SK-N-SH treated with all-trans-retinoic acid at 6 μM for 48 hours (cell line): ENCODE measurements at regions not wholly inside any gene's neighbourhood (a gene's known extent, or its start where the extent isn't known, plus 50 kb on each side); places are given as distances from the start of the nearest gene placed in this dataset.
"Not testable (repeated sequence)": the region's sequence is repeated elsewhere in the genome, so short reads cannot be mapped to it uniquely, and the experiment has no call there.

Experiments used
- ATAC-seq: fragments of 200-7000 bp; cut with Tn5 transposase; 3 replicates; pipeline ENCODE4 v1.9.1; 2020; ENCODE audit warnings: mild to moderate bottlenecking, moderate library complexity
- BACH2 ChIP-seq: fragments of 250-450 bp; sonication (Bioruptor Pico); IDR thresholded peaks from 2 replicates; pipeline ENCODE4 v1.9.0; 2021; ENCODE audit warnings: mild to moderate bottlenecking, borderline replicate concordance
- CSDC2 ChIP-seq: fragments of 250-450 bp; sonication (Bioruptor Pico); IDR thresholded peaks from 2 replicates; pipeline ENCODE4 v1.5.0; 2020; ENCODE audit warnings: mild to moderate bottlenecking, moderate library complexity
- CSRNP3 ChIP-seq: fragments of 250-450 bp; sonication (Bioruptor Pico); IDR thresholded peaks from 2 replicates; pipeline ENCODE4 v1.5.1; 2021; ENCODE audit warnings: mild to moderate bottlenecking, moderate library complexity
- ESRRG ChIP-seq: fragments of 250-450 bp; sonication (Bioruptor Pico); IDR thresholded peaks from 2 replicates; pipeline ENCODE4 v1.6.1; 2021; ENCODE audit warnings: mild to moderate bottlenecking
- ISL1 ChIP-seq: fragments of 250-450 bp; sonication (Bioruptor Pico); IDR thresholded peaks from 2 replicates; pipeline ENCODE4 v2.1.2; 2022; ENCODE audit warnings: mild to moderate bottlenecking, moderate library complexity
- OSR1 ChIP-seq: fragments of 250-450 bp; sonication (Bioruptor Pico); IDR thresholded peaks from 2 replicates; pipeline ENCODE4 v1.8.0; 2022; ENCODE audit warnings: moderate library complexity, mild to moderate bottlenecking, inconsistent platforms
- PATZ1 ChIP-seq: fragments of 250-450 bp; sonication (Bioruptor Pico); IDR thresholded peaks from 2 replicates; pipeline ENCODE4 v1.8.0; 2020; ENCODE audit warnings: mild to moderate bottlenecking, moderate library complexity, borderline replicate concordance
- POU6F1 ChIP-seq: fragments of 250-450 bp; sonication (Bioruptor Pico); IDR thresholded peaks from 2 replicates; pipeline ENCODE4 v1.8.0; 2021; ENCODE audit warnings: low read depth, mild to moderate bottlenecking, moderate library complexity, borderline replicate concordance
- PPARA ChIP-seq: fragments of 250-450 bp; sonication (Bioruptor Pico); IDR thresholded peaks from 2 replicates; pipeline ENCODE4 v1.5.0; 2020; ENCODE audit warnings: mild to moderate bottlenecking, borderline replicate concordance
- RARB ChIP-seq: fragments of 250-450 bp; sonication (Bioruptor Pico); IDR thresholded peaks from 2 replicates; pipeline ENCODE4 v1.8.0; 2021; ENCODE audit warnings: mild to moderate bottlenecking, moderate library complexity
- SNAI2 ChIP-seq: fragments of 250-450 bp; sonication (Bioruptor Pico); IDR thresholded peaks from 2 replicates; pipeline ENCODE4 v1.5.0; 2020; ENCODE audit warnings: mild to moderate bottlenecking, moderate library complexity
- TCF4 ChIP-seq: fragments of 250-450 bp; sonication (Bioruptor Pico); IDR thresholded peaks from 2 replicates; pipeline ENCODE4 v1.8.0; 2021; ENCODE audit warnings: mild to moderate bottlenecking, moderate library complexity, borderline replicate concordance
- TOX ChIP-seq: fragments of 250-450 bp; sonication (Bioruptor Pico); IDR thresholded peaks from 2 replicates; pipeline ENCODE4 v1.8.0; 2021; ENCODE audit warnings: mild to moderate bottlenecking, moderate library complexity, borderline replicate concordance
- TSHZ2 ChIP-seq: fragments of 250-450 bp; sonication (Bioruptor Pico); IDR thresholded peaks from 2 replicates; pipeline ENCODE4 v1.5.0; 2020; ENCODE audit warnings: mild to moderate bottlenecking, moderate library complexity
- ZC3H10 ChIP-seq: fragments of 250-450 bp; sonication (Bioruptor Pico); IDR thresholded peaks from 2 replicates; pipeline ENCODE4 v1.5.1; 2021; ENCODE audit warnings: mild to moderate bottlenecking, moderate library complexity
- ZFP3 ChIP-seq: fragments of 250-450 bp; sonication (Bioruptor Pico); IDR thresholded peaks from 2 replicates; pipeline ENCODE4 v1.5.0; 2020; ENCODE audit warnings: mild to moderate bottlenecking, moderate library complexity
- ZFP30 ChIP-seq: fragments of 450-650 bp; formaldehyde crosslinking; IDR thresholded peaks from 2 replicates; pipeline ENCODE4 v1.5.0; 2022; ENCODE audit warnings: mild to moderate bottlenecking, moderate library complexity
- ZNF565 ChIP-seq: fragments of 450-650 bp; formaldehyde crosslinking; conservative IDR thresholded peaks from 2 replicates; pipeline ENCODE4 v1.5.0; 2020; ENCODE audit warnings: low read depth, mild to moderate bottlenecking, moderate library complexity

GRCh38 chr14:37890095-37890494 lies 294.7 kb downstream of the TTC6 start (continued):
- TF ChIP-seq CSRNP3 (CRISPR knock-in tag) (no peak), BACH2 (CRISPR knock-in tag) (no peak)

GRCh38 chr14:37891500-37891899 lies 296.1 kb downstream of the TTC6 start:
- not testable (repeated sequence) for ATAC-seq

- no peak for ATAC-seq
- TF ChIP-seq CSDC2 (CRISPR knock-in tag) = no peak
- TF ChIP-seq TOX (CRISPR knock-in tag) = no peak
- no peak for TF ChIP-seq ZNF565 (CRISPR knock-in tag)
- TF ChIP-seq TSHZ2 = no peak
- no peak for TF ChIP-seq ZC3H10 (CRISPR knock-in tag)
- no peak for TF ChIP-seq ISL1 (CRISPR knock-in tag)
- no peak for TF ChIP-seq POU6F1 (CRISPR knock-in tag)
- TF ChIP-seq RARB (CRISPR knock-in tag) = no peak
Observed at GRCh38 chr14:37894463-37894862, 299.0 kb downstream of the TTC6 start.

GRCh38 chr14:37899365-37899764 lies 303.9 kb downstream of the TTC6 start:
- TF ChIP-seq SNAI2 (CRISPR knock-in tag) = no peak
- no peak for TF ChIP-seq OSR1
- TF ChIP-seq PATZ1 (CRISPR knock-in tag) = no peak
- no peak for TF ChIP-seq RARB (CRISPR knock-in tag)
- TF ChIP-seq TSHZ2 = no peak
- no peak for TF ChIP-seq PPARA (CRISPR knock-in tag)
- no peak for TF ChIP-seq ESRRG (CRISPR knock-in tag)
- no peak for TF ChIP-seq ZFP30 (CRISPR knock-in tag)
- TF ChIP-seq ISL1 (CRISPR knock-in tag) = no peak
- no peak for TF ChIP-seq ZFP3
- no peak for TF ChIP-seq TCF4 (CRISPR knock-in tag)
- no peak for TF ChIP-seq BACH2 (CRISPR knock-in tag)
- no peak for TF ChIP-seq ZC3H10 (CRISPR knock-in tag)
- TF ChIP-seq CSDC2 (CRISPR knock-in tag) = no peak
- TF ChIP-seq CSRNP3 (CRISPR knock-in tag) = no peak
- no peak for TF ChIP-seq POU6F1 (CRISPR knock-in tag)
- no peak for ATAC-seq
